Uterus (tissue), 2 donors: ENCODE measurements at regions not wholly inside any gene's neighbourhood (a gene's known extent, or its start where the extent isn't known, plus 50 kb on each side); places are given as distances from the start of the nearest gene placed in this dataset.

Experiments
- POLR2A ChIP-seq, 2 donors: fragments of 450-650 bp; IDR thresholded peaks; one replicate each; pipeline ENCODE4 v1.6.1; 2016; ENCODE audit warnings: antibody characterized with exemption in 2 of 2, mild to moderate bottlenecking in 1 of 2, moderate library complexity in 1 of 2
- TF ChIP-seq, protein P1 (sequence below), 4 experiments: fragments of 200-600 bp in 2 of 4; fragments of 450-650 bp in 2 of 4; sonication (generic) in 2 of 4; IDR thresholded peaks; one replicate each; pipeline ENCODE4 v1.5.1; 2016 to 2019; ENCODE audit warnings: antibody characterized with exemption in 4 of 4, mild to moderate bottlenecking in 2 of 4, moderate library complexity in 1 of 4

DNA sequence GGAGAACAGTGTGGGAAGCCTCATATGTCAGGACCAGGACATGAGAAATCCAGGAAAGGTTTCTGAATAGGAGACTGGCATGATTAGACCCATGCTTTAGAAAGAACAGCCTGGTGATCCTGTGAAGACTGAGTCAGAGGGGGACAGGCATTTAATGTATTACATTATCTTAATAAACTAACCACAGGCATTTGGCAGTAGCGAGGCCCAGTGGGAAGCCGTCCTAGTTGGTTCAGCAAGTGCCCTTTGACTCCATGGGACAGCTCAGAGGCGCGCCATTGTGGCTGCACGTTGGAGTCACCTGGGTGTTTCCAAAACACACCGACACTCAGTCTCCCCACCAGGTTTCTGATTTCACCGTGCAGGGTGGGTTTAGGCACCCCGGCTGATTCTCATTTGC, 90.5 kb upstream of the DGKG start:
- TF ChIP-seq, protein P1, sequence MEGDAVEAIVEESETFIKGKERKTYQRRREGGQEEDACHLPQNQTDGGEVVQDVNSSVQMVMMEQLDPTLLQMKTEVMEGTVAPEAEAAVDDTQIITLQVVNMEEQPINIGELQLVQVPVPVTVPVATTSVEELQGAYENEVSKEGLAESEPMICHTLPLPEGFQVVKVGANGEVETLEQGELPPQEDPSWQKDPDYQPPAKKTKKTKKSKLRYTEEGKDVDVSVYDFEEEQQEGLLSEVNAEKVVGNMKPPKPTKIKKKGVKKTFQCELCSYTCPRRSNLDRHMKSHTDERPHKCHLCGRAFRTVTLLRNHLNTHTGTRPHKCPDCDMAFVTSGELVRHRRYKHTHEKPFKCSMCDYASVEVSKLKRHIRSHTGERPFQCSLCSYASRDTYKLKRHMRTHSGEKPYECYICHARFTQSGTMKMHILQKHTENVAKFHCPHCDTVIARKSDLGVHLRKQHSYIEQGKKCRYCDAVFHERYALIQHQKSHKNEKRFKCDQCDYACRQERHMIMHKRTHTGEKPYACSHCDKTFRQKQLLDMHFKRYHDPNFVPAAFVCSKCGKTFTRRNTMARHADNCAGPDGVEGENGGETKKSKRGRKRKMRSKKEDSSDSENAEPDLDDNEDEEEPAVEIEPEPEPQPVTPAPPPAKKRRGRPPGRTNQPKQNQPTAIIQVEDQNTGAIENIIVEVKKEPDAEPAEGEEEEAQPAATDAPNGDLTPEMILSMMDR (IDR thresholded peaks at IDR 0.05), result no peak
- TF ChIP-seq POLR2A (IDR thresholded peaks at IDR 0.05), result no peak
